ENCODE measurements at regions not wholly inside any gene's neighbourhood (a gene's known extent, or its start where the extent isn't known, plus 50 kb on each side); places are given as distances from the start of the nearest gene placed in this dataset.

GRCh38 chr11:128291007-128291406 lies 296.4 kb downstream of the ETS1 start (continued):
- no peak for TF ChIP-seq CTCF (IDR thresholded peaks at IDR 0.05)
- no peak for TF ChIP-seq GATA2 (CRISPR knock-in tag; IDR thresholded peaks at IDR 0.05)
- TF ChIP-seq RFX5 (IDR thresholded peaks at IDR 0.05; ENCODE audit: low read length), result no peak
- no peak for TF ChIP-seq MEF2A (IDR thresholded peaks at IDR 0.05; ENCODE audit: borderline replicate concordance, low read depth)
- TF ChIP-seq USF1 (IDR thresholded peaks at IDR 0.05; ENCODE audit: borderline replicate concordance, low read depth), result no peak
- TF ChIP-seq PBX3 (IDR thresholded peaks at IDR 0.05), result no peak

DNA sequence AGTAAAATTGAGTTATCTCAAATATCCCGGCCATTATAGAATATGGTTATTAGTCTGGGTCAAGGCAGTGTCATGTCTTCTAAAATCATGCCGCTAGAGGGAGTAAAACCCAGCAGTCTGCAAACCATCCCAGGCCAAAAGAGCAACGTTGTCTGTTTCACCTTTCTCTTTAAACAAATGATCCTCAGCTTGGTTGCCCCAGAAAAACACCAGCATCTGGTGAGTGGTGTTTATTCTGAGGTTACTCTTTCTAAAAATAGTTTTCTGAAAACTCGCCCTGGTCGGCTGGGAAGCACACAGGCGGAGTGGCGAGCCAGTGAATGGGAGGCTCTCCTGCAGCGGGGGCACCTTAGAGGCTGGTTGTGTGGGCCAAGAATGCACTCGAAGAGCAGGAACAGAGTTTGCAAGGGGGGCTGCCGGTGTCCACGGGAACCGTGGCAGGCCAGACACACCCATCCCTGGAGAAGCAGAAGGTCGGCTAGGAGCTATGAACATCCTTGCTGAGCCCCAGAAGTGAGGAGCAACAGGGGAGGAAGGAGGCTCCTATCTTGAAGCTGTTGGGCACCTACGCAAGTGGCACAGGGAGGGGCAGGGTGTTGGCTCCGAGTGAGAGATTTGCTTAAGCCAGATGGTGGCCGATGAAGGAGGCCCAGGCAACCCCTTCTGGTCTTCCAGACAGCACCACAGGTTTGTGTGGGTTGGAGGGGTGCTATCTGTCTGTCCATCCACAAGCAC lies 297.1 kb downstream of the ETS1 start:
- Histone ChIP-seq H3K4me2 (no peak overlapping the region; the same call in 1 of the 2 replicates), H4K20me1 (ENCODE audit: insufficient read depth) (no peaks in the 10 kb centered on the region), H2AFZ (ENCODE audit: low read depth) (no peak overlapping the region), H3K9me2 (no peaks in the 10 kb centered on the region), H3K9me3 (no peaks in the 10 kb centered on the region), H3K4me1 (ENCODE audit: control insufficient read depth in 1 of 2, insufficient read depth in 2 of 2, low read depth in 1 of 2, low read length in 1 of 2) (peaks cover 0 to 16% of the 10 kb centered on the region in 2 experiments; a peak in 2 of 4 replicates), H3K79me2 (ENCODE audit: insufficient read depth) (no peaks in the 10 kb centered on the region), H3K27ac (ENCODE audit: low read depth in 2 of 2, low read length in 1 of 2) (peak overlapping the region; percentile 42 to 60; a peak in 3 of 4 replicates), H3F3A (replicated peaks; ENCODE audit: insufficient read depth) (no peaks in the 10 kb centered on the region), H3K9ac (no peak overlapping the region), H3K4me3 (ENCODE audit: low read depth in 2 of 2, low read length in 1 of 2) (no peak overlapping the region; a peak in 1 of 4 replicates), H3K36me3 (replicated peaks in 1 of 2; ENCODE audit: control insufficient read depth in 1 of 2, insufficient read depth in 2 of 2, low read length in 1 of 2) (no peaks in the 10 kb centered on the region), H3K27me3 (ENCODE audit: insufficient read depth) (no peaks in the 10 kb centered on the region)
- ChIA-PET POLR2A (no interaction called here), CTCF (interaction anchor here (0.6 to 4.4 kb wide), 51 partner anchors 10 to 645 kb away, joined by 3 to 112 read pairs (median 4); no protein-coding TSS in a partner anchor)
- peak; percentile 68 for DNase-seq
- WGBS (ENCODE audit: low lambda C conversion rate), result 47% methylated on average over 12 of the region's 16 CpGs
- TF ChIP-seq GABPA (IDR thresholded peaks at IDR 0.05; ENCODE audit: low read depth) (no peak), FOSL2 (IDR thresholded peaks at IDR 0.05; ENCODE audit: borderline replicate concordance, low read depth) (no peak), PBX3 (IDR thresholded peaks at IDR 0.05) (peak; percentile 24; the same call in 1 of the 2 replicates), EP300 (IDR thresholded peaks at IDR 0.05; ENCODE audit: borderline replicate concordance in 1 of 2, low read depth in 1 of 2, low read length in 1 of 2) (no peak; a peak in 1 of 4 replicates), RXRA (IDR thresholded peaks at IDR 0.05; ENCODE audit: borderline replicate concordance, low read depth) (no peak), ZBTB33 (IDR thresholded peaks at IDR 0.05; ENCODE audit: borderline replicate concordance, low read depth) (no peak), RFX5 (IDR thresholded peaks at IDR 0.05; ENCODE audit: low read length) (no peak), MEF2A (IDR thresholded peaks at IDR 0.05; ENCODE audit: borderline replicate concordance, low read depth) (peak; percentile 9; the same call in 1 of the 2 replicates), USF2 (IDR thresholded peaks at IDR 0.05; ENCODE audit: borderline replicate concordance, low read depth, low read length) (no peak), NFIC (IDR thresholded peaks at IDR 0.05; ENCODE audit: borderline replicate concordance) (no peak), CHD2 (IDR thresholded peaks at IDR 0.05; ENCODE audit: low read length, partially characterized antibody) (no peak), JUND (IDR thresholded peaks at IDR 0.05) (no peak), ELF1 (IDR thresholded peaks at IDR 0.05) (no peak)
- TF ChIP-seq, protein P1, sequence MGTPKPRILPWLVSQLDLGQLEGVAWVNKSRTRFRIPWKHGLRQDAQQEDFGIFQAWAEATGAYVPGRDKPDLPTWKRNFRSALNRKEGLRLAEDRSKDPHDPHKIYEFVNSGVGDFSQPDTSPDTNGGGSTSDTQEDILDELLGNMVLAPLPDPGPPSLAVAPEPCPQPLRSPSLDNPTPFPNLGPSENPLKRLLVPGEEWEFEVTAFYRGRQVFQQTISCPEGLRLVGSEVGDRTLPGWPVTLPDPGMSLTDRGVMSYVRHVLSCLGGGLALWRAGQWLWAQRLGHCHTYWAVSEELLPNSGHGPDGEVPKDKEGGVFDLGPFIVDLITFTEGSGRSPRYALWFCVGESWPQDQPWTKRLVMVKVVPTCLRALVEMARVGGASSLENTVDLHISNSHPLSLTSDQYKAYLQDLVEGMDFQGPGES (IDR thresholded peaks at IDR 0.05; ENCODE audit: low read depth, low read length), result no peak

All from SK-N-SH (cell line).